Liver (tissue), 3 donors: ENCODE measurements at regions not wholly inside any gene's neighbourhood (a gene's known extent, or its start where the extent isn't known, plus 50 kb on each side); places are given as distances from the start of the nearest gene placed in this dataset.
"Not testable (repeated sequence)": the region's sequence is repeated elsewhere in the genome, so short reads cannot be mapped to it uniquely, and the experiment has no call there.

Source experiments
- CTCF ChIP-seq: fragments of 150-350 bp; IDR thresholded peaks from 2 replicates; pipeline ENCODE4 v1.5.1; 2017; ENCODE audit warnings: improper control_type of control experiment, low read depth, low read length; ENCODE audit not compliant: missing input control
- FOXA1 ChIP-seq: IDR thresholded peaks from 2 replicates; pipeline ENCODE4 v1.6.1; 2016; ENCODE audit warnings: antibody characterized with exemption
- MAX ChIP-seq: IDR thresholded peaks from 2 replicates; pipeline ENCODE4 v1.6.1; 2016; ENCODE audit warnings: antibody characterized with exemption
- RAD21 ChIP-seq, 2 donors: IDR thresholded peaks; 2 replicates each; pipeline ENCODE4 v1.6.1; 2016; ENCODE audit warnings: antibody characterized with exemption in 2 of 2, mild to moderate bottlenecking in 2 of 2
- SP1 ChIP-seq: IDR thresholded peaks from 2 replicates; pipeline ENCODE4 v1.6.1; 2018; ENCODE audit warnings: antibody characterized with exemption, mild to moderate bottlenecking
- YY1 ChIP-seq: IDR thresholded peaks from 2 replicates; pipeline ENCODE4 v1.6.1; 2016; ENCODE audit warnings: antibody characterized with exemption, mild to moderate bottlenecking
- donor health status: healthy.
- donor health status: healthy.

- not testable (repeated sequence) for TF ChIP-seq RAD21 (IDR thresholded peaks at IDR 0.05); CTCF; YY1; SP1; MAX; FOXA1
Measured at GRCh38 chr13:107926515-107926914, 288.8 kb downstream of the LIG4 start.
